Upper lobe of left lung (tissue), 4 donors: ENCODE measurements at regions not wholly inside any gene's neighbourhood (a gene's known extent, or its start where the extent isn't known, plus 50 kb on each side); places are given as distances from the start of the nearest gene placed in this dataset.

ENCODE experiments used
- EP300 ChIP-seq, 4 donors: sonication (generic); formaldehyde crosslinking; IDR thresholded peaks; one replicate each; pipeline ENCODE4 v1.5.1; 2017; ENCODE audit warnings: antibody characterized with exemption in 4 of 4, control low read depth in 2 of 4
- POLR2A ChIP-seq, 4 donors: fragments of 450-650 bp; IDR thresholded peaks; one replicate each; pipeline ENCODE4 v1.5.1; 2016 to 2017; ENCODE audit warnings: antibody characterized with exemption in 4 of 4, mild to moderate bottlenecking in 2 of 4
- POLR2AphosphoS5 ChIP-seq, 2 donors: sonication (generic); formaldehyde crosslinking; IDR thresholded peaks; one replicate each; pipeline ENCODE4 v1.5.1; 2017; ENCODE audit warnings: antibody characterized with exemption in 2 of 2
- TF ChIP-seq, protein P1 (sequence below), 6 experiments: fragments of 450-650 bp in 4 of 6; fragments of 200-600 bp in 2 of 6; sonication (generic) in 2 of 6; IDR thresholded peaks; one replicate each; pipeline ENCODE4 v1.5.1; 2016 to 2019; ENCODE audit warnings: antibody characterized with exemption in 6 of 6

DNA sequence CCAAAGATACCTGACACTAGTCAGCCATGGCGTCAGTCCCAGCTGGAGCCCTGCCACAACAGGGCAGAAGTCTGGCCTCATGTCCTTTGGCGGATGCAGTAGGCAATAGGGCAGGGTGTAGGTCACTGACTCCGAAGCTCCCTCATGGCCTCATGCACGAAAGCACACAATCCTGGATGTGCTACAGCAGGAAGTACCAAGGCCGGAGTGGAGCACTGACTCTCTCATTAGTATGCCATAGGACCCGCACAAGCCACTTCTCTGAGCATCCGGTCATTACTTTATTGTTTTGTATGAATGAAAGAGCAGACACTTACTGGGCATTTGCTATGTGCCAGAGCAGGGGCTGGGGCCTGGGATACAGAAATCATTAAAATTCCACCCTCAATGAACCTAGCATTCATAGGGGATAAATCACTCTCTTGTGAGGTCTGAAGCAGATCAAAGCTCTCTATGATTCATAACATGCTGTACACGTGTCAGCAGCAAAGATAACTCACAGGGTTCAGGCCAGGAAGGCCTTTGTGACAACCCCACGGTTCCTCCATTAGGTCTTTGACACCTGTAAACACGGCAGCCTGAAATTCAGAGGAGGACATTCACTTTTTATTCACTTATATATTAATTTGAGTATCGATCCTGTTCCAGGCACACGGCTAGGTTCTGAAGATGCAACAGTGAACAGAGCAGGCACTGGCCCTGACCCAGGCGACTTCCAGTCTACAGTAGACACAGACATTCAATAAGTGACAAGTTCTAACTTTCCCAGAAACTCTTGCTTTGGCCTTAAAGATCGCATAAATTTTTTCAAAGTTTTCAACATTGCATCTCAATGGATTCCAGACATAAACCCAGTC lies 357.9 kb upstream of the USP24 start:
- TF ChIP-seq, protein P1, sequence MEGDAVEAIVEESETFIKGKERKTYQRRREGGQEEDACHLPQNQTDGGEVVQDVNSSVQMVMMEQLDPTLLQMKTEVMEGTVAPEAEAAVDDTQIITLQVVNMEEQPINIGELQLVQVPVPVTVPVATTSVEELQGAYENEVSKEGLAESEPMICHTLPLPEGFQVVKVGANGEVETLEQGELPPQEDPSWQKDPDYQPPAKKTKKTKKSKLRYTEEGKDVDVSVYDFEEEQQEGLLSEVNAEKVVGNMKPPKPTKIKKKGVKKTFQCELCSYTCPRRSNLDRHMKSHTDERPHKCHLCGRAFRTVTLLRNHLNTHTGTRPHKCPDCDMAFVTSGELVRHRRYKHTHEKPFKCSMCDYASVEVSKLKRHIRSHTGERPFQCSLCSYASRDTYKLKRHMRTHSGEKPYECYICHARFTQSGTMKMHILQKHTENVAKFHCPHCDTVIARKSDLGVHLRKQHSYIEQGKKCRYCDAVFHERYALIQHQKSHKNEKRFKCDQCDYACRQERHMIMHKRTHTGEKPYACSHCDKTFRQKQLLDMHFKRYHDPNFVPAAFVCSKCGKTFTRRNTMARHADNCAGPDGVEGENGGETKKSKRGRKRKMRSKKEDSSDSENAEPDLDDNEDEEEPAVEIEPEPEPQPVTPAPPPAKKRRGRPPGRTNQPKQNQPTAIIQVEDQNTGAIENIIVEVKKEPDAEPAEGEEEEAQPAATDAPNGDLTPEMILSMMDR (IDR thresholded peaks at IDR 0.05): no peak
- TF ChIP-seq EP300 (IDR thresholded peaks at IDR 0.05) (no peak), POLR2A (IDR thresholded peaks at IDR 0.05) (no peak), POLR2AphosphoS5 (IDR thresholded peaks at IDR 0.05) (no peak)
